Uterus (tissue), 2 donors: ENCODE measurements at regions not wholly inside any gene's neighbourhood (a gene's known extent, or its start where the extent isn't known, plus 50 kb on each side); places are given as distances from the start of the nearest gene placed in this dataset.

Experiments used
- POLR2A ChIP-seq, 2 donors: fragments of 450-650 bp; IDR thresholded peaks; one replicate each; pipeline ENCODE4 v1.6.1; 2016; ENCODE audit warnings: antibody characterized with exemption in 2 of 2, mild to moderate bottlenecking in 1 of 2, moderate library complexity in 1 of 2
- TF ChIP-seq, protein P1 (sequence below), 4 experiments: fragments of 200-600 bp in 2 of 4; fragments of 450-650 bp in 2 of 4; sonication (generic) in 2 of 4; IDR thresholded peaks; one replicate each; pipeline ENCODE4 v1.5.1; 2016 to 2019; ENCODE audit warnings: antibody characterized with exemption in 4 of 4, mild to moderate bottlenecking in 2 of 4, moderate library complexity in 1 of 4

DNA sequence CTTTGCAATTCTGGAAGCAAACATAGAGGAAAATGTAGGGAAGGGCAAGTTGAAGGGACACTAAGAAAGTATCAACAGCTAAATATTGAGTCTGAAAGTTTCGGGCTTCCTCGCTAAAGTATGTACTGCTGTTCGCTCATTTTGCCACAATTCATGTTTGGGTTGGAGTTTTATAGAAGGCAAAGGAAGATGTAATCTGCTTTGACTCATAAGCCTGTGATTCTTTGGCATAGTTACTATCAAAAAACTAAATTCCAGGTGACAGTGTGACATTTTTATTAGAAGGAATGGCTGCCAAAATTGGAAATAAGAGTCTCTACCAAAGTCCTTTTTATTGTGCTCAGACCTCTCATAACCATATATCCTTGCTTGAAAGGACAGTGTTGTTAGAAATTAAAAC is 336.7 kb upstream of the ADGRL3 start:
- TF ChIP-seq, protein P1, sequence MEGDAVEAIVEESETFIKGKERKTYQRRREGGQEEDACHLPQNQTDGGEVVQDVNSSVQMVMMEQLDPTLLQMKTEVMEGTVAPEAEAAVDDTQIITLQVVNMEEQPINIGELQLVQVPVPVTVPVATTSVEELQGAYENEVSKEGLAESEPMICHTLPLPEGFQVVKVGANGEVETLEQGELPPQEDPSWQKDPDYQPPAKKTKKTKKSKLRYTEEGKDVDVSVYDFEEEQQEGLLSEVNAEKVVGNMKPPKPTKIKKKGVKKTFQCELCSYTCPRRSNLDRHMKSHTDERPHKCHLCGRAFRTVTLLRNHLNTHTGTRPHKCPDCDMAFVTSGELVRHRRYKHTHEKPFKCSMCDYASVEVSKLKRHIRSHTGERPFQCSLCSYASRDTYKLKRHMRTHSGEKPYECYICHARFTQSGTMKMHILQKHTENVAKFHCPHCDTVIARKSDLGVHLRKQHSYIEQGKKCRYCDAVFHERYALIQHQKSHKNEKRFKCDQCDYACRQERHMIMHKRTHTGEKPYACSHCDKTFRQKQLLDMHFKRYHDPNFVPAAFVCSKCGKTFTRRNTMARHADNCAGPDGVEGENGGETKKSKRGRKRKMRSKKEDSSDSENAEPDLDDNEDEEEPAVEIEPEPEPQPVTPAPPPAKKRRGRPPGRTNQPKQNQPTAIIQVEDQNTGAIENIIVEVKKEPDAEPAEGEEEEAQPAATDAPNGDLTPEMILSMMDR (IDR thresholded peaks at IDR 0.05), result no peak
- TF ChIP-seq POLR2A (IDR thresholded peaks at IDR 0.05), result no peak
